DND-41 (cell line): ENCODE measurements at regions not wholly inside any gene's neighbourhood (a gene's known extent, or its start where the extent isn't known, plus 50 kb on each side); places are given as distances from the start of the nearest gene placed in this dataset.
"Not testable (repeated sequence)": the region's sequence is repeated elsewhere in the genome, so short reads cannot be mapped to it uniquely, and the experiment has no call there.

Experiments
- ATAC-seq: fragments of 200-7000 bp; cut with Tn5 transposase; 3 replicates; pipeline ENCODE4 v1.9.1; 2021; ENCODE audit warnings: low read depth; ENCODE audit not compliant: insufficient read depth
- DNase-seq: peaks from one replicate; pipeline ENCODE4 v3.0.0-alpha.2; 2020
- H2AFZ ChIP-seq: 2 replicates; pipeline ENCODE4 v1.6.0; 2012; ENCODE audit warnings: low read depth, low read length
- H3K27ac ChIP-seq: 2 replicates; pipeline ENCODE4 v1.5.1; 2012; ENCODE audit warnings: low read length, inconsistent platforms
- H3K27me3 ChIP-seq: fragments of 200-600 bp; sonication (generic); 2 replicates; pipeline ENCODE4 v1.6.0; 2012; ENCODE audit warnings: low read length, mild to moderate bottlenecking, inconsistent platforms; ENCODE audit not compliant: insufficient read depth, poor library complexity
- H3K36me3 ChIP-seq: 2 replicates; pipeline ENCODE4 v1.5.1; 2012; ENCODE audit warnings: low read length, inconsistent platforms; ENCODE audit not compliant: insufficient read depth
- H3K4me1 ChIP-seq: 2 replicates; pipeline ENCODE4 v1.5.1; 2012; ENCODE audit warnings: mild to moderate bottlenecking, low read length; ENCODE audit not compliant: insufficient read depth
- H3K4me2 ChIP-seq: 2 replicates; pipeline ENCODE4 v1.6.0; 2012; ENCODE audit warnings: mild to moderate bottlenecking, moderate library complexity, low read length, inconsistent platforms; ENCODE audit not compliant: insufficient read depth
- H3K4me3 ChIP-seq, 2 experiments: fragments of 200-600 bp in 1 of 2; shearing (Covaris generic) in 1 of 2; 2 replicates each; pipeline ENCODE4 v1.5.1; 2012 to 2016; ENCODE audit warnings: inconsistent platforms in 2 of 2, low read length in 2 of 2, mild to moderate bottlenecking in 2 of 2, low read depth in 1 of 2, moderate library complexity in 1 of 2
- H3K79me2 ChIP-seq: 2 replicates; pipeline ENCODE4 v1.6.0; 2012; ENCODE audit warnings: low read length, inconsistent platforms; ENCODE audit not compliant: insufficient read depth
- H3K9ac ChIP-seq: 2 replicates; pipeline ENCODE4 v1.6.0; 2012; ENCODE audit warnings: low read depth, mild to moderate bottlenecking, inconsistent platforms, low read length, moderate library complexity
- H3K9me3 ChIP-seq: 2 replicates; pipeline ENCODE4 v1.5.1; 2012; ENCODE audit warnings: low read length, moderate library complexity, mild to moderate bottlenecking, inconsistent platforms; ENCODE audit not compliant: insufficient read depth, severe bottlenecking
- H4K20me1 ChIP-seq: 2 replicates; pipeline ENCODE4 v1.6.0; 2012; ENCODE audit warnings: low read length; ENCODE audit not compliant: insufficient read depth

DNA sequence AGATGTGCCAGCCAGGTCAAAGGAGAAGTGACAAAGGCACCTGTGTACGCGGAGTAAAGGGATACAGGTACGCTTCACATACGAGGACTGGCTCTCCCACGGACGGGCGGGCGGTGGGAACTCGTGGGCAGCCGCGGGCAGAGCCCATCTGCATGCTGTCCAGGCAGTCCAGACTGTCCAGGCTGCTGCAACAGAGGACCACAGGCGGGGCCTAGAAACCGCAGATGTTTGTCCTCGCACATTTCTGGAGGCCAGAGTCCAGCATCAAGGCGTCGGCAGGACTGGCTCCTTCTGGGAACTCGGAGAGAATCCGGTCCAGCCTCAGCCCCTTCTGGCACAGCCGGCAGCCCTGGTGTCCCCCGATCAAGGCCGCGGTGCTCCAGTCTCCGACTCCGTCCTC lies 5464.3 kb upstream of the TPTE start:
- not testable (repeated sequence) for H3K36me3 ChIP-seq, H3K9ac ChIP-seq, H3K9me3 ChIP-seq, H3K4me3 ChIP-seq, H3K79me2 ChIP-seq, H3K4me2 ChIP-seq, H3K27ac ChIP-seq, DNase-seq, ATAC-seq, H4K20me1 ChIP-seq, H3K4me1 ChIP-seq, H2AFZ ChIP-seq, H3K27me3 ChIP-seq

DNA sequence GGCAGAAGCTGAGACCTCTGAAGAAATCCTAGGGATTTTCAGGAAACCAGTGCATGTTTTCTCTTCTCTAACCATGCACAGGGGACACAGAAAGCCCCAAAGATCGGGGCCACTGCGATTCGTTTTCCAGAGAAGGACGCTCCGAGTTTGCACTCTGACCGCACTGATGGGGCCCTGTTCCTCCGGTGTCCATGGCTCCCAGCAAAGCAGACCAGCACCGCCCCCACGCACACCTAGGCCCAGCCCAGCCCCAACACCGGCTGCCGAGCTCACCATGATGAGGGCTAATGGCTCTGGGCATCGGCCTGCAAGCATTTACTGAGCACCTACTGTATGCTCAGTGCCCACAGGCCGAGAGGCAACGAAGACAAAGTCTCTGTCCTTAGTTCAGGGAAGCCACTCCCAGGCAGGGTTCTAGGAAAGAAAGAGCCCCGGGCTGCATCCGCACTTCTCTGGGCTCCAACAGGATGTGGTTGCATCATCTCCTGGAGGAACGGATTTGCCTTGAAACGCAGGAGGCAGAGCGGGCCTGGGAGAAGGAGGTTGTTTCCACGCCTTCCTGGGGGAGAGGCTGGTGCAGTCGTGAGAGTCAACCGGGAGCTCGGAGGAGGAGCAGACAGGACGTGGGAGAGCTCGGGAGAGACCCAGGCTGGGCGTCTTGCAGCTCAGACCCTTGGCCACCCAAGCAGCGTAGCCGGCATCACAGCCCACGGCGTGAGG lies 5460.9 kb upstream of the TPTE start:
- H3K9me3 ChIP-seq, H3K4me3 ChIP-seq, H3K79me2 ChIP-seq, H3K27ac ChIP-seq, H3K9ac ChIP-seq, H4K20me1 ChIP-seq, DNase-seq, ATAC-seq, H2AFZ ChIP-seq, H3K4me2 ChIP-seq, H3K27me3 ChIP-seq, H3K36me3 ChIP-seq, H3K4me1 ChIP-seq: not testable (repeated sequence)

DNA sequence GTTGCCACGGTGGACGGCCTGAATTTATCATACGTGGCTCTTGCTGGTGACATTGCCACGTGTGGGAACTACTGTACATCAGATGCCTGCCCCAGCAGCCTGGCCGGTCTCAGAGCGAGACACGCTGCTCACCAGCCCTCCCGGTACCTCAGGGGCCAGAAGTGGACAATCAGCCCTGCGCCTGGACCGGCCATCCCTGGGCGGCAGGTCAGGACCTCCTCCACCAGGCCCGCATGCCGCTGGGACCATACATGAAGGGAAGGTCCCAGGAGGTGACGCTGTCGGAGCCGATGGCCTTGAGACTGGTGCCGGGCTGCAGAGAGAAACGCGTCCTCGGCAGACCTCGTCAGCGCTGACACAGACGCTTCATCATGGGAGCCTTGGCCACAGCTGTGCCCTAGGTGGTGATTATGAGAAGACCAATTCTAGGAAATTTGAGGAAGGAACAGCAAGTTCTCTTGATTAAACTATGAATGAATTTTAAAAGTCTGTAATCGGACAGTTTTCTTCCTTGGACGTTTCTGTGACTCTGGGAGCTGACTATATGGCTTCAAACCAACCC lies 5456.7 kb upstream of the TPTE start:
- H3K36me3 ChIP-seq, DNase-seq, H4K20me1 ChIP-seq, H3K27me3 ChIP-seq, H3K27ac ChIP-seq, H3K9ac ChIP-seq, H2AFZ ChIP-seq, H3K4me3 ChIP-seq, H3K4me2 ChIP-seq, H3K79me2 ChIP-seq, H3K4me1 ChIP-seq, ATAC-seq, H3K9me3 ChIP-seq: not testable (repeated sequence)

DNA sequence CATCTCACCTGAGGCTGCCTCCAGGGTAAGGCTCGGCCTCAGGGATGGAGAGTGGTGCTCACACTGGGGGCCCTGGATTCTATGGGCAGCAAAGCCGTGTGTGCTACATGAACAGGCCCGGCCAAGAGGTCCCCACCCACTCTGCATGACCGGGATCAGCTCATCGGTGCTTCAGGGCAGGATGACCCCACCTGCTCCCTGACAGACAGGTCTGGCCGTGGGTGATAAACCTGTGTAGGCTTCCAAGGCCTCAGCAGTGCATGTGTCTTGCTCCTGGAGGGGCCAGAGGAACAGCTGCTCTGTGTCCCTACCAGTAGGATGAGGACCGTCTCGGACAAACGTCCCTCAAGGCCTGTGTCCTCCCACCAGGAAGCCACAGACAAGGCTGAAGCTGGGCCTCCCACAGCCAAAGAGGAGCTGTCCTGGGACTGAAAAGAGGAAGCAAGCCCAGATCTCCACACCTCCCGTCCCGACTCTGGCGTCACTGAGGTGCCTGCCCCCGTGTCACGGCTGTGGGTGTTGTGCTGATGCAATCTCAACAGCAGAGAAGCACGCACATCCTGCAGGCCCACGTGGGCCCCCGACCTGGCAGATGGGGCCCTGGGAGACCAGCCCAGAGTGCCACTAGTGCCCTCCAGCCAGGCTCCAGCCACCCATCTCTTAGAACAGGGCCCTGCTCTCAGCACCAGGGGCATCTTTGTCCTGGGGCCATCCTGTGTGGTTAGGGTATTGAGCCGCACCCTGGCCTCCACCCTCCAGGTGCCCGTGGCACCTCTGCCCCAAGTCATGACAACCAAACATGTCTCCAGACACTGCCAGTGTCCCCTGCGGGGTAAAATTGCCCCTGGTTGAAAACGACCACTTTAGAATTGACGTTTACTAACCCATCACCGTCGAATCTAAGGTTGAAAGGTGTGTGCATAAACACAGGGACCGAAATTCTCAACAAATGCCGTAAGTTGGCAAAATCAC lies 5455.9 kb upstream of the TPTE start:
- H3K27ac ChIP-seq, H4K20me1 ChIP-seq, H3K79me2 ChIP-seq, H3K9me3 ChIP-seq, H3K27me3 ChIP-seq, H3K9ac ChIP-seq, H3K36me3 ChIP-seq, H3K4me1 ChIP-seq, H2AFZ ChIP-seq, H3K4me2 ChIP-seq, H3K4me3 ChIP-seq: not testable (repeated sequence)
- ATAC-seq (peak; percentile 72), DNase-seq (peak; percentile 52)

DNA sequence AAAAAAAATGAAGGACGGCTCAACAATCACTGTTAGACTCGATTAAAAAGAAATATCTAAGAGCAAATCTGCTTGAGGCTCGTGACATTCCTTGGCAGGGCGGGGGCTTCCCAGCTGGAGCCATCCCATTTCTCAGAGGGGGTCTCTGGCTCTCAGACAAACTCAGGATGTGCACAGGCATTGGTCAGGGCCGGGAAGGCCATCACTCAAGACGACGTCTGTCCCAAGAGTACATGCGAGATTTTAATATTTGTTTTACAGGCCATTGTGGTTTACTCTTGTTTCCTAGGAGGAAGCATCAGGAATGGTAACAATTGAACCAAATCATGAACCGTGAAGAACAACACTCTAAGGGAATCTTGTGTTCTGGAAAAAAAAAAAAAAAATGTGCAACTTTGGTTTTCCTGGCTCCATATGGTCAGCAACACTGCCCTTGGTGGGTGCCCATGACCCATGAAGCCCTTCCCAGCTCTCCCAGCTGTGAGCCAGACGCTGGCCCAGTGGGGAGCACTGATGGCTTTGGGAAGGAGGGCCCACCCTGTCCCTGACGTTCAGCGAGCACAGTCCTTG lies 5454.6 kb upstream of the TPTE start:
- H3K27ac ChIP-seq, H3K9ac ChIP-seq, H2AFZ ChIP-seq, H3K9me3 ChIP-seq, H3K27me3 ChIP-seq, DNase-seq, H3K79me2 ChIP-seq, ATAC-seq, H4K20me1 ChIP-seq, H3K36me3 ChIP-seq, H3K4me2 ChIP-seq, H3K4me1 ChIP-seq, H3K4me3 ChIP-seq: not testable (repeated sequence)

DNA sequence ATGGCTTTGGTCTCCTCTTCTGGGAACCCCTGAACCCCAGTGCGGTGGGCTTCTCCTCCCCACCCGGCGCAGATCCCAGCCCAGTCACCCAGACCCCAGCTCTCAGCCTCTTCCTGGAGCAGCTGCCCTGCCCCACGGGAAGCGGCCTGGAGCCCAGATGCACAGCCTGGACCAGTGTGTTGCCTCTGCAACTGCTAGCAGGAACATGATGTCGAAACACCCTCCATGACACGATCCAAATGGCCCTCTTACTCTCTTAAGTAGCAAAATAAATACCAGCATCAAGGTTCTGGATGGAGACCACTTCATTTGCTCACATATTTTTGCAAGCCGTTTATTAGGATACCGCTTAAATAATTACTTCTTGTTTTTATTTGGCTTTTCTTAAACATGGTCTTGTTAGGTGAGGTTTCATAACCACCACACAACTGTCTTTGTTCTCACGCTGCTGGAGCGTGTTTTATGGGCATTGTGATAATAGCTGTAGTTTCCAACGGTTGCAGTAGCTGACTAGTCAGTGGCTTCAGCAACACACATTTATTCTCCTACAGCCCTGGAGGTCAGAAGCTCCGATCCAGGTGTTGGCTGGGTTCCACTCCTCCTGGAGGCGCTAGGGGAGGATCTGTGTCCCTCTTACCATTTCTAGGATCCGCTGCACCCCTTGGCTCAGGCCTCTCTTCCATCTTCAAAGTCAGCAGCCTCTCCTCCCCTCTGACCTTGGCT lies 5453.9 kb upstream of the TPTE start:
- not testable (repeated sequence) for H3K27me3 ChIP-seq, H2AFZ ChIP-seq, H3K36me3 ChIP-seq, H3K79me2 ChIP-seq, H3K9ac ChIP-seq, H3K4me1 ChIP-seq, H3K4me3 ChIP-seq, H4K20me1 ChIP-seq, ATAC-seq, H3K4me2 ChIP-seq, H3K9me3 ChIP-seq, H3K27ac ChIP-seq, DNase-seq

DNA sequence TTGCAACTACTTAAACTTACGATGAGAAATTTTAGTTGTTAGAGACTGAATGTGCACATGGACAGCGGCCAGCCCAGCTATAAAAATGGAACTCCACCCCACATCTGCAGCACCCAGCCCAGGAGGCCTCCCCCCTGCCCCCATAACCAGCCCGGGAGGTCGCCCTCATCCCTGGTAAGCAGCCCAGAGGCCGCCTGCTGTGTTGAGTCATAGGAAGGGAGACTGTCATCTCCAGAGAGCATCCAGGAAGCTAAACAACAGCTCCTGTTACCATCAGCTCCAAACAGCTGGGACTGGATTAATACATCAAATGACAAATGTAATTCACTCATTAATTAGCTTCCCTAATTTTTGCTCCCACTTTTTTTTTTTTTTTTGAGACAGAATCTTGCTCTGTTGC lies 5452.7 kb upstream of the TPTE start:
- DNase-seq, H2AFZ ChIP-seq, ATAC-seq, H3K4me3 ChIP-seq, H3K9me3 ChIP-seq, H3K27me3 ChIP-seq, H3K4me1 ChIP-seq, H3K79me2 ChIP-seq, H3K4me2 ChIP-seq, H3K36me3 ChIP-seq, H3K9ac ChIP-seq, H4K20me1 ChIP-seq, H3K27ac ChIP-seq: not testable (repeated sequence)
